KOPT-K1 (cell line): ENCODE measurements at regions not wholly inside any gene's neighbourhood (a gene's known extent, or its start where the extent isn't known, plus 50 kb on each side); places are given as distances from the start of the nearest gene placed in this dataset.

ENCODE experiments used
- H3K27ac ChIP-seq: fragments of 200-600 bp; sonication (generic); 2 replicates; pipeline ENCODE4 v1.5.1; 2016; ENCODE audit warnings: antibody characterized with exemption, mild to moderate bottlenecking, low read depth, low read length; ENCODE audit not compliant: poor library complexity, severe bottlenecking
- H3K36me3 ChIP-seq: fragments of 200-600 bp; sonication (generic); 2 replicates; pipeline ENCODE4 v1.5.1; 2017; ENCODE audit warnings: antibody characterized with exemption, mild to moderate bottlenecking, low read length, moderate library complexity; ENCODE audit not compliant: insufficient read depth
- H3K9me3 ChIP-seq: fragments of 200-600 bp; sonication (generic); 2 replicates; pipeline ENCODE4 v1.5.1; 2017; ENCODE audit warnings: antibody characterized with exemption, low read length, mild to moderate bottlenecking; ENCODE audit not compliant: insufficient read depth, poor library complexity, severe bottlenecking

GRCh38 chr15:38714309-38715072 is 149.9 kb upstream of the RASGRP1 start:
- H3K27ac ChIP-seq = no peak overlapping the region
- H3K36me3 ChIP-seq = no peaks in the 10 kb centered on the region
- no peaks in the 10 kb centered on the region for H3K9me3 ChIP-seq

DNA sequence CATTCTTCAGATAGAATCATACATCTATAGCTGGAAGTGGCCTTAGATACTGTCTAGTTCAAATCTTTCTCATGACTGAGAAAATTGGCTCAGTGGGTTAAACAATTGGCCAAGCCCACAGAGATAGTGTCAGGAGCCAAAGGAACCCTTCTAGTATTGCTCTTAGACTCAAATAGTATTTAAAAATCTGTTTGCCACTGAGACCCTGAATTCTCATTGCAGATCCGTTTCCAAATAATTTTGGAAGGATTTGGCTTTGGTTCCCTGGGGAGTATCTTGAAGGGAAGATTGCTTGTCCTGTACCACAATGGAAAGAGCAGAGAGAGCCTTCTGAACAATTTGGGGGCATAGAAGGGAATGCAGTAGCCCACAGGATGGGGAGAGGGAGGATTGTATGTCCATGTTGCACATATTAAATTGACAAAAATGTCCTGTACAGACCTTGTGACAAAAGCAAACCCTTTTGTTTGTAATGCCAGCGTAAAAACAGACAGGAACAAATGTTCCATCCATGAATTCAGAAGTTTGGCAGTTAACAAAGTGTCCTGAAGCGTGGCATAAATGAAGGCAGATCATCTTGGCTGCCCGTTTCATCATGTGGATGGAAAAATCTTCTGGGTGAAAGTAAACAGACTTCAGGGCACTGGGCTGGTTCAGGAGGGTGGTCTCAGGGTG is 156.4 kb upstream of the RASGRP1 start:
- Histone ChIP-seq H3K9me3 (no peaks in the 10 kb centered on the region), H3K36me3 (no peaks in the 10 kb centered on the region), H3K27ac (no peak overlapping the region)

DNA sequence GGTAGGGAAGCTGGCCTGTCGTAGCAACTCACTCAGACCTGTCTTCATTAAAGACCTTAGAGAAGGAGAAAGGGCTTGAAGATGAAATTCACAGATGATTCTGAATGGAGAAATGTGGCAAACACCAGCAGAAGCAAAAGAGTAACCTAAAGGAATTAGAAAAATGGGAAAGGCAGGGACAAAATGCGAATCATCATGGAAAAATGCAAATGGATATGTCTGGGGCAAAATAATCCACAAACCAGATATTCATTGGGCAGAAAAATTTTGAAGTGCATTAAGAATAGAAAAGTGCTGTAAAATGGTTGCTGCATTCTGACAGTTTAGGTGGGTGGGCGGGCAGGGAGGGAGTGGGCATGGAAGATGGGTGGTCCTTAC is 156.9 kb upstream of the RASGRP1 start:
- Histone ChIP-seq H3K9me3 (no peaks in the 10 kb centered on the region), H3K36me3 (no peaks in the 10 kb centered on the region), H3K27ac (no peak overlapping the region)

- Histone ChIP-seq H3K27ac (no peak overlapping the region), H3K36me3 (no peaks in the 10 kb centered on the region), H3K9me3 (no peaks in the 10 kb centered on the region)
Measured at GRCh38 chr15:38722236-38722635, 157.6 kb upstream of the RASGRP1 start.

GRCh38 chr15:38724827-38725226 is 160.2 kb upstream of the RASGRP1 start:
- H3K27ac ChIP-seq = no peak overlapping the region
- H3K9me3 ChIP-seq = no peaks in the 10 kb centered on the region

GRCh38 chr15:38726187-38726586 is 161.6 kb upstream of the RASGRP1 start:
- Histone ChIP-seq H3K9me3 (no peaks in the 10 kb centered on the region), H3K36me3 (no peaks in the 10 kb centered on the region), H3K27ac (no peak overlapping the region)

More at GRCh38 chr15:38724827-38725226, 160.2 kb upstream of the RASGRP1 start:
- no peaks in the 10 kb centered on the region for H3K36me3 ChIP-seq

GRCh38 chr15:38733331-38733730 is 168.7 kb upstream of the RASGRP1 start:
- H3K27ac ChIP-seq = no peak overlapping the region
- H3K9me3 ChIP-seq = no peaks in the 10 kb centered on the region
- H3K36me3 ChIP-seq = no peaks in the 10 kb centered on the region

GRCh38 chr15:38740206-38740605 is 175.6 kb upstream of the RASGRP1 start:
- no peaks in the 10 kb centered on the region for H3K9me3 ChIP-seq
- no peaks in the 10 kb centered on the region for H3K36me3 ChIP-seq
- H3K27ac ChIP-seq = no peak overlapping the region

GRCh38 chr15:38743147-38743546 is 178.5 kb upstream of the RASGRP1 start:
- no peaks in the 10 kb centered on the region for H3K9me3 ChIP-seq
- no peak overlapping the region for H3K27ac ChIP-seq
- no peaks in the 10 kb centered on the region for H3K36me3 ChIP-seq

DNA sequence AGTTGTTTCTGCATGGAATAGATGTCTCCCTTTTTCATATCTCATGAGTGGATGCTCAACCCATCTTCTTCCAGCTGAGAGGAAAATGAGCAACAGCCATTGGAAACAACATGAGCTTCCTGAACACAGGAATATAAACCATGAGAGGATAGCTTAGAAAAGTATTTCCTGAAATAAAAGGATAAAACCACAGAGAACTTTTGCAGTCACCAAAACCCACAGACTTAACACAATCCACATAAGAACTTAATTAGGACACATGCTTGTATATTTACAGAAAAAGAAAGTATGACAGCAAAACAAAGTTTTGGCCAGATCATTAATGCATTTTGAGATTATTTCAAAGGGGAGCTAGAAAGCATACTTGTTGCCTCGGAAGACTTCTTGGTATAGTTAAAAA is 180.5 kb upstream of the RASGRP1 start:
- H3K9me3 ChIP-seq = no peaks in the 10 kb centered on the region
- no peaks in the 10 kb centered on the region for H3K36me3 ChIP-seq
- no peak overlapping the region for H3K27ac ChIP-seq

DNA sequence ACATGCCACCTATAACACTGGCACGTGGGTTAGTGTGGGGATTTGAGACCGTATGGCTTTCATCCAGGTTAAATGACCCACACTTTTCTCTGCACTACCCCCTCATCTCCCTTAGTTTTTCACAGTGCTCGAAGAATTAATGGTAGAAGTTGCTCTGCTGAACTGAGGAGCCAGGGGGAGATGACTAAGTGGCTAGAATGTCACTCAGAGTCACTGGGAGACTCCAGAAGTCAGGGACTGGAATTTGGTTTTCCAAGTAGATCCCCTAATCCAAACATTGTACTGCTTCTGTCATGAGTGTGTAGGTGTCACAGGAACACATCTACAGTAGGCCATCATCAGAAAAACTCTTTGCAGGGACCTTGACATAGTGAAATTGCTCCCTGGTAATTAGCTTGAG is 181.0 kb upstream of the RASGRP1 start:
- Histone ChIP-seq H3K27ac (no peak overlapping the region), H3K36me3 (no peaks in the 10 kb centered on the region), H3K9me3 (no peaks in the 10 kb centered on the region)

DNA sequence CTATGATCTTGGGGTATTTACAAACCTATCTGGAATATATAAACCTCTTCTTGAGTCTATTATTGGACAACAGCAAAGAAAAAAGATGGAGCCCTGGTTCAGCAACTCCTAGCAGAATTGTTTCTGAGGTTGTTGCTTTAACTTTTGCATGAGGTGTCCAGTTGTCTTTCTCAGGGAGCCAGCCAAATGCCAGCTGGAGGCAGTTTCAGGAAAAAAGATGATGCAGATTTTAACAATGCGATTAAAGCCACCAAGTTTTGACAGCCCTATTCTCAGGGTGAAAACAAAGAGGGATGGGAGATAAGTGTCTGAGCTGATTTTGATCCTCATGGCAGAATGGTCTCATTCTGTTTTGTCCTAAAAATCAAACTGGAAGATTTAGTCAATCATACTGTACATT is 181.6 kb upstream of the RASGRP1 start:
- H3K36me3 ChIP-seq = no peaks in the 10 kb centered on the region
- no peak overlapping the region for H3K27ac ChIP-seq
- H3K9me3 ChIP-seq = no peaks in the 10 kb centered on the region

DNA sequence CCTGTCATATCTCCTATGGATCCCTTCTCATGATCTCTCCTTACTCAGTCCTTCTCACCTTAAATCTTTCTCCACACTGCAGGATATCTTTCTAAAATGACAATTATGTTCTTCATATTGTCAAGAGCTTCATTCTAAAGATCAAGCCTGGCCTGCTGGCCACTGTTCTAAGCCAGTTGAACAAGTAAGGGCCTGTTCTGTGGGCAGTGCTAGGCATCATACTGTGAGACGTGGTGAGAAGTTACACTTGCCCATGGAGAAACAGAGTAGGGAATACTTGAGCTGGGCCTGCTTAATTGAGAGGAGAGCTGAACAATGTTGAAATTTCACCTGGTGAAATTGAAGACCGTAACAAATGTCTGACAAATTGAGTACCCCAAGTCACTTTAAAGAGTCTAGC is 184.1 kb upstream of the RASGRP1 start:
- Histone ChIP-seq H3K36me3 (no peaks in the 10 kb centered on the region), H3K27ac (no peak overlapping the region), H3K9me3 (no peaks in the 10 kb centered on the region)

DNA sequence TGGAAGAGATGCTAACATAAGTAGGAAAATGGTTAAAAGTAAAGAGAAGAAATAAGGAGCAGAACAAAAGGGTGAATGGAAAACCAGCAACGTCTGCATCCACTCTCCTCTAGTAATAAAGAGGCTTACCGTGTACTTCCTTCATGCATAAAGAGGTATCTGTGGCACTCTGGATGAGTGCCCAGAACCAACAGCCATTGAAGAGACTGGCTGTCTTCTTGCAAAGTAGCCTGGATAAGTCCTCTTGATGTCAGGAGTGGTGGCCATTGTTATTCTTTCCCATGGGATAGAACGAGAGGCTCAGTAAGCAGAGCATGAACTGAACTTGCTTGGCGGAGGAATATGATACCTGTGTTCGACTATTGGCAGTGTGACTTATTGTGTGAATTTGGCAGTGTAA is 186.2 kb upstream of the RASGRP1 start:
- Histone ChIP-seq H3K36me3 (no peaks in the 10 kb centered on the region), H3K9me3 (no peaks in the 10 kb centered on the region), H3K27ac (no peak overlapping the region)

- Histone ChIP-seq H3K9me3 (no peaks in the 10 kb centered on the region), H3K36me3 (no peaks in the 10 kb centered on the region), H3K27ac (no peak overlapping the region)
Measured at GRCh38 chr15:38755718-38756117, 191.1 kb upstream of the RASGRP1 start.

DNA sequence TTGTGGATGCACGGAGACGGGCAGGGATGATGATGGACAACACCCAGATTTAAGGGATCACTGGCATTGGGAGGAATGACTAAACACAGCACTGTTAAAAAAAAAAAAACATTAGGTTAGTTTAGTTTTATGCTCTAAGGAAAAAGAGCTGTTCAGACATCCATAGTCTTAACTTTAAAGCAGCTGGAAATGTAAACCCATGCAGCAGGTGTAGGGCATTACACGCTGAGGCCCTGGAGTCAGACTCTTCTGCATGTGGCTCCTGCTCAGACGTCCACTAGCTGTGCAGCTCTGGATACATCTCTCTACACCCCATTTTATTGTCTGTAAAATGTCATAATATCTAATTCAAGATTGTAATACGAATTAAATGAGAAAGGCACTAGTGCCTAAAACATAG is 191.8 kb upstream of the RASGRP1 start:
- H3K9me3 ChIP-seq = no peaks in the 10 kb centered on the region
- H3K27ac ChIP-seq = no peak overlapping the region
- H3K36me3 ChIP-seq = no peaks in the 10 kb centered on the region
